Left hindlimb (tissue), 1 donor: ENCODE measurements at regions not wholly inside any gene's neighbourhood (a gene's known extent, or its start where the extent isn't known, plus 50 kb on each side); places are given as distances from the start of the nearest gene placed in this dataset.
"Not testable (repeated sequence)": the region's sequence is repeated elsewhere in the genome, so short reads cannot be mapped to it uniquely, and the experiment has no call there.

Experiments
- DNase-seq: peaks from one replicate; pipeline ENCODE4 v3.0.0-alpha.2; 2018

DNA sequence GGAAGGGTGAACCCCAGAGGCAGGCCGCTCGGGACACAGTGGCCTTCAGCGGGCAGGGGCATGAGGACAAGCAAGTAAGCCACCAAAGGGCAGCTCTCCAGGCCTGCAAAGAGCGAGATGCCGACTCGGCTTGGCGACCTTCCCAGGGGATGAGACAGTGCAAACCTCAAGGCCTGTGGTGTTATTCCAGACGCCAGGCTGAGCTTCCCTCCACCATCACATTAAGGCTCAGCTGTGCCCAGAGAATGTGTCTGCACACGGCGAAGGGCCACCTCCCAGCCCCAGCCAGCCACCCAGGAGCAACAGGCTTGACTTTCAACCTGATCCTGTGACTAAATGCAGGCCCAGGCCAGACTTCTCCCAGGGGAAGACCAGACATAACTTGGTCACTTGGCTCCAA lies 251.4 kb downstream of the SOX9 start:
- DNase-seq, result no peak

GRCh38 chr17:72373910-72374741 lies 253.3 kb downstream of the SOX9 start:
- DNase-seq, result no peak

DNA sequence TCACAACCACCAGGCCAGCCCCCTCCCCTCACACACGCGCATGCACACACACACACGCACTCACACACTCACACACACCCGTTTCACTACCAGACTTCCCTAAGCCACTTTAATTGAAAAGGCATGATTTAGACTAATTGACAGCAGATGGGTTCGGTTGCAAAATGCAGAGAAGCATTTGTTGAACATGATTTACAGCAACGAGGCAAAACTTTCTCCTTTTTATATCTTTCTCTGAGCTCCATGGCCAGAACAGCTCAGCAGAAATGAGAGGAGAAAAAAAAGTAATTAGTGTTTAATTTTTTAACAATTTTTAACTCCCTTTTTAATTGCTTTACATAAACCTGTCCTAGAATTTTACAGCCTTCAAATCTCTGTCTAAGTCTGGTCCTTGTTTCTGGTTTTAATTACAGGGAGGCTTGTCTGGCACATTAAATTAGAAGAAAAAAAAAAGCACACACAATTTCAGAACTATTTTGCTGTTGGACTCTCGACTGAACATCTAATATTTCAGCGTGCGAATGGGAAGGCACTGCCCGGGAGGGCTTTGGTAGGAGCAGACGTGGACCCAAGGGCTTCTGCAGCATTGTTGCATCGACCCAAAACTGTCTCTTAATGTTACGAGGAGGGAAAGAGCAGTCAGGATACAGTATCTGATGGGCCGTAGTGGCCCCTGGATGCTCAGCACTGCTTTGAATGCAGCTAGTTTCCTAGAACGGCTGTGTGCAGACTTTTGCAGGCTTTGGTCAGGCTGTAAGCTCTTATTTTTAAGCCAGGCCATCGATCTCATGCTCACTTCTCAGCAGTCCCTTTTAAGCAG lies 255.9 kb downstream of the SOX9 start:
- DNase-seq, result no peak

- DNase-seq, result no peak
Measured at GRCh38 chr17:72378414-72379390, 257.9 kb downstream of the SOX9 start.

DNA sequence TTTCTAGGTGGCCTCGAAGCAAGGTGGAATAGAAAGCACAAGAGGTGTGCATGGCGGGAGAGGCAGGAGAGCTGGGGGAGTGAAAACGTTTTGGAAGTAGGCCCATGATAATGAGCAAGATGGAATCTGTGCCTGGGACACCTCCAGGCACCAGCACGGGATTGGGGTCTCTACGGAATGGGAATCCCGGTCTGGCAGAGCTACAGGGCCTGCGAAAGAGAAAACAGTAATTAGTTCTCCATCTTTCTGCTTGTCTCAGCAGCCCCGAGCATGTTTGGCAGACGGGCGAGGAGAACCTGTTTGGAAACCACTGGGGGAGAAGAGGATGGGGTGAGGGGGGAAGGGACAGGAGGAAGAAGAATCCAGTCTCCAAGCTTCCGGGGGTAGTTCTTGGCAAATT lies 258.7 kb downstream of the SOX9 start:
- DNase-seq, result no peak

GRCh38 chr17:72380120-72380519 lies 259.3 kb downstream of the SOX9 start:
- no peak for DNase-seq

DNA sequence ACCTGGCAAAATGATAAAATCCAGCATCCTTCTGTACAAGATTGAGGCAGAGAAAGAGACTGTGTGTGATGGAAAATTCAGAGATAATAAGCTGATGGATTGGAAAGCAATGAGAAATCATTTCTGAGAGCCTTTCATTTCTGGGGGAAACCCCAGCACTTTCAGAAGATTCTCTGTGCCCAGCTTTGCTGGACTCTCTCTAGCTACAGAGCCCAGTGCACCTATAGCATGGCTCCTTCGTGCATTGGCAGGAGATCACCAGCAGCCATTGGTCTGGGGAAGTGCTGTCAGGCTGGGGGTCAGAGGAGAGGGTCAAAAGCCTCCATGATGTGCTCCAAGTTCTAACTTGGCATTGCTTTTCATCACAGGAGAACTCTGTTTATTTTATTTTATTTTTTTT lies 259.9 kb downstream of the SOX9 start:
- DNase-seq, result no peak

- no peak for DNase-seq
Measured at GRCh38 chr17:72381597-72382397, 261.0 kb downstream of the SOX9 start.

GRCh38 chr17:72382971-72383722 lies 262.3 kb downstream of the SOX9 start:
- peak; percentile 53 for DNase-seq

- no peak for DNase-seq
Measured at GRCh38 chr17:72385475-72385874, 264.7 kb downstream of the SOX9 start.

DNA sequence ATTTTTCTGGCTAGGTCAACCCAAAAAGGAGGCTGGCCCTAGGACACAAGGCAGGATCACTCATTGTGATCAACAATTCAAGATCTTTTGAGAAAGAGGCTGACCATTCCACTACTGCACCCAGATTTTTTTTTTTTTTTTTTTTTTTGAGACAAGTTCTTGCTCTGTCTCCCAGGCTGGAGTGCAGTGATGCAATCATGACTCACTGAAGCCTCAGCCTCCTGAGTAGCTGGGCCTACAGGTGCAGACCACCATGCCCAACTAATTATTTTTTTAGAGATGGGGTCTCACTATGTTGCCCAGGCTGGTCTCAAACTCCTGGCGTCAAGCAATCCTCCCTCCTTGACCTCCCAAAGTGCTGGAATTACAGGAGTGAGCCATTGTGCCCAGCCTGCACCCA lies 265.4 kb downstream of the SOX9 start:
- not testable (repeated sequence) for DNase-seq

GRCh38 chr17:72386619-72387237 lies 265.9 kb downstream of the SOX9 start:
- no peak for DNase-seq

- no peak for DNase-seq
Measured at GRCh38 chr17:72387487-72387886, 266.7 kb downstream of the SOX9 start.

DNA sequence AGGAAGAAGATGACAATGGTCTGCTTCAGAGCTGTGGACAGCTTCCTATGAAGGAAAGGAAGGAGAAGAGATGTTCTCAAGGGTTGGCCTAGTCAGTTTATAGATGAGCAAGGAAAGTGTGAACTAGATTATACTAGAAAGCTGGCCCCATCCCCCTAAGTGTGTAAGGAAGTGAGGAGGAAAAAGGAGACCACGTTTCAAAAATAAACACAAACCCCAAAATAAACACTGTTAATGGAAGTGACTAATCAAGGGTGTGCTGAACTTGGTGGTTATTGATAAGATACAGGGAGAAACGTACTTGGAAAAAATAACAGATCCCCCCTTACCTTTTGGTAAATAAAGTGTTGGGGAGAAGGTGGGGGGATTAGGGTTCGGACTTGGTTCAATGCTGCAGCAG lies 267.1 kb downstream of the SOX9 start:
- no peak for DNase-seq

- no peak for DNase-seq
Measured at GRCh38 chr17:72388765-72389473, 268.1 kb downstream of the SOX9 start.

DNA sequence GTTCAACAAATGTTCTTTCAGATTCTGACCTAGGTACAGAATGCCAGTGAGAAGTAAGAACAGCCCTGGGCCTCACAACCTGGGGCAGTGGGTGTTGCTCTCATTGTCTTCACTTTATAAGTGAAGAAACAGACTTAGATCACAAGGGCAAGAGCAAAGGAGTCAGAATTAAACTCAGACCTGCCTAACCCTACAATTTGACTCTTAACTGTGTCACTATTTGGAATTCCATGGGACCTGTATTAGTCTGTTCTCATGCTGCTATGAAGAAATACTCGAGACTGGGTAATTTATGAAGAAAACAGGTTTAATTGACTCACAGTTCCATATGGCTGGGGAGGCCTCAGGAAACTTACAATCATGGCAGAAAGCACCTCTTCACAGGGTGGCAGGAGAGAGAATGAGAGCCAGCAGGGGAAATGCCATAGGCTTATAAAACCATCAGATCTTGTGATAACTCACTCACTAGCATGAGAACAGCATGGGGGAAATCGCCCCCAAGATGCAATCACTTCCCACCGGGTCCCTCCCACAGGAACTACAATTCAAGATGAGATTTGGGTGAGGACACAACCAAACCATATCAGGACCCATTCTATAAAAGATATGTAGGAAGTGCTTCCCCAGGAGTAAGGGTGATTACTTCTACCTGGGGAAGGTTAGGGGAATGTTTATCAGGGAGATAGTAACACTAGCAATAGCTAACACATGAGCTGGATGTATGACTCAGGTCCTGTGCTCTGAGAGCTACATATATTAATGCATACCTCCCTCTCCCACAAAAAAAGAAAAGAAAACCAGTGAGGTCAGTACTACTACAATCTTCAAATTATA lies 270.1 kb downstream of the SOX9 start:
- DNase-seq, result no peak

DNA sequence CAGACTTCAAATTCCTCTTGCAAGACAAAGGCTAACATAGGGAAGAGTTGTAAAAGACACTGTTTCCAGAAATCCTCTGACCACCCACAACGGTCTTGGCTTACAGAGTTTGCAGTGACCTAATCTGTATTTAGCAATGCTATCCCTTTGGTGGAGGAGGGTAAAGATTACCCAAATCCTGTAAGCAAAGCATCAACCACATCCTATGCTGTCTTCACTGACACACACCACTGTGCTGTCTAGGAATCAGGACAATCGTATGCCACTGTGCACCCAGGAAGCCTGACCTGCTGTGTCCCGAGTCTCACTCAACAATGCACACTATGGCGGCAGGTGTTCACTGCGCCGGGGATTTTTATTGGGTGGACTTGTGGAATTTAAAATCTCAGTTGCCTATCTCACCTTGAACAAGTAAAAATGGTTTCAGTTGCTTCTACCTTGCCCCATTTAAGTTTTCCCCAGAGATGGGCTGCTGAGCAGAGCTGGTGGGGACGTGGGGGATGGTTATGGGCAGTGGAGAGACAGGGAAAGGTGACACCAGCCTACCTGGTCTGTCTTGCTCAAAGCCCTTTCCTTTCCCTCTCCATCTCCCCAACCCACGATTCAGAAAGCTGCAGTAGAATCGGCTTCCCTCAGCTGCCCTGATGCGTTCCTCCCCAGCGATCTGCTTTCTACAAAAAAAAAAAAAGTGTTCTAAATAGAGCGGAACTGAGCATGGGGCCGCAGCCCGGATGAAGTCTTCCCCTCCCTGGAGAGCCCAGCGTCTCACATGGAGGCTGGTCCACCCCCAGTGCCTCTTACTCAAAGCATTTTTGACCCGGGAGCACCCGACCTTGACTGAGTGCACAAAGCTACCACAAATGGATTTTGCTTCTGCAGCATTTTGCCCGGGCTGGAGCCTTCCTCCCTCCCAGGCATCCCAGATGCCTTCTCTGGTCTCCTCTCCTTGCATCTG lies 271.5 kb downstream of the SOX9 start:
- DNase-seq, result no peak

- no peak for DNase-seq
Measured at GRCh38 chr17:72393553-72393952, 272.7 kb downstream of the SOX9 start.
